NCI-H187 treated with DMSO at 0.1 percent for 48 hours (cell line): ENCODE measurements at regions not wholly inside any gene's neighbourhood (a gene's known extent, or its start where the extent isn't known, plus 50 kb on each side); places are given as distances from the start of the nearest gene placed in this dataset.

Experiments used
- DNase-seq: peaks from one replicate; lab custom pipeline; 2025; lab: John Stamatoyannopoulos, UW

GRCh38 chr7:32177232-32177631 is 107.0 kb upstream of the PDE1C start:
- no peak for DNase-seq

- DNase-seq = no peak
Observed at GRCh38 chr7:32175099-32175498, 104.9 kb upstream of the PDE1C start.

- no peak for DNase-seq
Observed at GRCh38 chr7:32171248-32171647, 101.0 kb upstream of the PDE1C start.

GRCh38 chr7:32170838-32171237 is 100.6 kb upstream of the PDE1C start:
- DNase-seq = no peak

DNA sequence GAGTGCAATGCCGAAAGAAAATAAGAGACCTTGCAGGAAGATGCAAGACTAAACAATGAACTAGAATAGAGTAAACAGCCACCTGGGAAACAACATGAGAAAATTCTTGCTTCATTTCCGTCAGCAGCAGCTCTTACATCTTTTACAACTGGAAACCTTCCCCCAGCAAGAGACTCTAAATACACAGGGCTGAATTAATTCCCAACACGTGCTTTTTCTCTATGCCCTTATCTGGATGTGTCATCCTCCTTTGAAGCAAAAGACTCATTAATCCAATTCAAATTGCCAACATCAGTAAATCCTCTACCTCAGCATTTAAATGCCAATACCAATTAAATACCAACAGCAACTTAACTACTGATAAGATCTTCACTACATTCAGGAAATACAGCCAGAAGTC is 99.0 kb upstream of the PDE1C start:
- no peak for DNase-seq

DNA sequence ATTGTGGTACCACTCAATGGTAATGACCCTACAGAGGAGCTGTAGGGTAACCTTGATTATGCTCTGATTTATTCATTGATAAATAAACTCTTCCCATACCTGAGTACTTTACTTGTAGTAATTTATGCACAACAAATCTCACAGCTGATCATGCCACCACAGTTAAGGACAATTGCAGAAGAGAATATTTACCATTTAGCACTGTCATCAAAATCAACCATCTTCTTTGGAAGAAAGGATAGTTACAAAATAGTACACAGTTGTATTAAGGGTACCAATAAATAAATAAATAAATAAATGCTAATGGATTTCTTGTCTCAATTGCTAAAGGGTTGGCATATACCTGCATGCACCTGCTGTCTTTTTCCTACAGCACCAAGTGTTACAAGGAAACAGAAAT is 97.6 kb upstream of the PDE1C start:
- DNase-seq = no peak

DNA sequence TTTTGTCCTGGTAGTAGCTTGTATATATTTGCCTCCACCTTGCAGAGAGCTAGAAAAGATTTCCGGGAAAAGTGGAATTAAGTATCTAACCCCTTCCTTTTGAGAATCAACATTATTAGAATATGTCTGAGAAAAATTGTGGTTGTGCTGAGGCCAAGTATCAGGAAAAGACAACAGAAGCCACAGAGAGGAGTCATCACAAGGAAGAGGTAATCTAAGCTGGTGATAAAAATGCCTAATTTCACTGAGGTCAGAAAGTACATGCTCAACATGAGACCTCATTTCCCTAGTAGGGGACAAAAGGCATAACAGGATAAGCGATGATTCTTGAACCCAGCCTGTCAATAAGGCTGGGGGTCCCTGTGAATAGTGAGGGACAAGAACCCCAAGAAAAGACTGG is 97.0 kb upstream of the PDE1C start:
- DNase-seq = no peak

DNA sequence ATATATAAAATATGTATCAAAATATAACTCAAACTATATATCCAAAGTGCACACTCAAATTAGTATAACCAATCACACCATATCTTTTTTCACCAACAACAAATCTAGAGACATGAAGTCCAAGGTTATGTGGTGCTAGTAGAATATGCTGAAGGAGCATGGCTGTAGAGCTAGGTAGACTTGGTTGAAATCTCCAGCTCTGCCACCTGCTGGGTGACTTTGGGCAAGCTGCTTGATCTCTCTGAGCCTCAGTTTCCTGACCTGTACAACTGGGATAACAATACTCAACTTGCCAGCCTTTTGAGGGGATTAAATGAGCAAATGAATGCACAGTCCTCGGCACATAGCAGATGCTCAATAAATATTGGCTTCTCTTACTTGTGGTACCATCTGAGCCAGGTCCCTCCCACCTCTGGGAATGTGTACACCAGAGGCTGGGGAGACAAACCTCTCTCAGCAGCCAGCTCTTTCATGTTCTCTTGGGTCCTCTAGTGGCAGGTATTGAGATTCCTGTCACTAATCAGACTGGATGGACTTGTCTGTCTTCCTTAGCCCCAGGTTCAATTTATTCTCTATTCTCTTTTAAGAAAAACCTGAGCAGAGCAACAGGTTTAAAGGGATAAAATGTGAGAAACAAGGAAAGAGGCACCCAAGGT is 94.3 kb upstream of the PDE1C start:
- DNase-seq = no peak

DNA sequence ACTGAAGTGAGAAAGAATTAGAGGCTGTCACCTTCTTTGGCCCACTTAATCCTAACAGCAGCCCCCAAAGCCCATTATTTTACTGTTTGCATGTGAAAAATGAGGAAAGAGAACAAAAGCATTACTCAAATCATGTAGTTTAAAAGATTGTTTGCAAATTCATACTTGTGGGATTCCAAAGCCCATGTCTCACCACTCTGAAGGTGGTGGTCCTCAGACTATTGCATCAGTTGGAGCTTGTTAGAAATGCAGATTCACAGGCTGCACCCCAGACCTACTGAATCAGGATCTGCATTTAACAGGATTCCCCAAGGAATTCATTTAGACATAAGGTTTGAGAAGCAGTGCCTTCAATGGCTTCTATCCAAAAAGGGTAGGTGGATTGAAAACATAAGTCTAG is 93.7 kb upstream of the PDE1C start:
- no peak for DNase-seq

- DNase-seq = no peak
Observed at GRCh38 chr7:32163141-32163806, 93.1 kb upstream of the PDE1C start.

DNA sequence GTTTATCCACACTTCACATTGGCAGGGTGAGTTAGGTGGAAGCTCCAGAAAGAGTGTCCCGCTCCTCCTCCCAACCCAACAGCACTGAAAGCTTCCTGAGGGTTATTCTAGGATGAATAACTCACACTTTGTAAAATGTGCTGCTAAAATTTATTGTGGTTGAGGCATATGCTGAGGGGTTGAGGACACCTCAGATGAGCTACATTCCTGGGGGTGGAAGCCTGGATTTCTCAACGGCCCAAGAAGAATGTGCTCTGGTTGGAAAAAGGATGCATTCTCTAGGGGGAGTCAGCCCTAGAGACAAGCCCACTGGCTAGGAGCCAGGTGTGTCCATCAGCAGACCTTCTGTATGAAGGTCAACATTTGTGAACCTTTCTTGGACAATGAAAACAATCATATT is 91.5 kb upstream of the PDE1C start:
- no peak for DNase-seq

GRCh38 chr7:32158751-32159745 is 88.8 kb upstream of the PDE1C start:
- no peak for DNase-seq

GRCh38 chr7:32158076-32158475 is 87.9 kb upstream of the PDE1C start:
- DNase-seq = no peak

DNA sequence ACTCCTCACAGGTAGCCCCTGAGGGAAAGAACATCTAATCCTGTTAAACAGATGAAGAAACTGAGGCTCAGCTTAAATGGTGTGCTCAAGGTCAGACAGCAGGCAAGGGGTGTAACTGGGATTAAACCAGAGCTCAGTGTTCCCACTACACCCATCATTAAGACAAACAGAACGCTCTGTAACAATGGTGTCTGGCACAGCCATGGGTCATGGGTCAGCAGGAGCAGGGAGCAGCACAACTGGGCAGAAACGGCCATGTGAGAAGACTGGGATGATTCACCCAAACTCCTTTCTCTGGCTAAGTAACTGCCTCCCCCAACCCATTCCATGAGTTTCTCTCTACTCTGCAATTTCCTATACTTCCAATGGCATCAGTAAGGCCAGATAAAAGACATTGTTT is 85.5 kb upstream of the PDE1C start:
- DNase-seq = no peak

GRCh38 chr7:32154797-32155196 is 84.6 kb upstream of the PDE1C start:
- DNase-seq = no peak

GRCh38 chr7:32153006-32153405 is 82.8 kb upstream of the PDE1C start:
- no peak for DNase-seq

- no peak for DNase-seq
Observed at GRCh38 chr7:32152576-32152975, 82.4 kb upstream of the PDE1C start.

DNA sequence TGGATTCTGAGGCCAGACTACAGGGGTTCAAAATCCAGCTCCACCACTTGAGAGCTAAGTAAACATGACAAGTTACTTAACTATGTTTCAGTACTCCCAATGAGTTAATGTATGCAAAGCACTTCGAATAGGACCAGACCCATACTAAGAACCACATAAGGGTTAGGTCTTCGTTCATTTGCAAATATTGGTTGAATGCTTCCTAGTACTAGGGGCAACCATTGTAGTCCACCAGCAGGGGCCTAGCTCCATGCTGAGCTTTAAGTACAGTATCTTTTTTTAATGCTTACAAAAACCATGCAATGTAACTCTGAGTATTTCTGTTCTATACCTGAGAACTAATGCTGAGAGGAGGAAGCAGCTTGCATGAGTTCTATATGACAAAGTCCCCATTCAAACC is 80.4 kb upstream of the PDE1C start:
- no peak for DNase-seq

DNA sequence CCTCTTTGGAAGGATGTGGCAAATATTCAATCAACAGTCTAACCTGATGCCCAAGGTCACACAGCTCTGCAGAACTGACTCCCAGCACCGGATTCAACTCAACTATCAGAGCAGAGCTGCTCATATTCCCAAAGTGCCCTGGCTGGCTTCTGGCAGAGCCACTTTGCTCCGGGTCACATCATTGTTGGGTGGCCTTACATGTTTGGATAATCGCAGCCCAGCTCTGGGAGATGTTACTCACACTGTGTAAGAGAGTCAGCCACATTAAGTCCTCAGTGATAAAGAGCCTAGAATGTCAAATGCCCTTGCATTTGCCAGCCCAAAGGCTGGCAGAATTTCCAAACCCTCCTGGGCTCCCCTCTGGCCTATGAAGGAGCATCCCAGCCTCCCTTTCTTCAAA is 79.8 kb upstream of the PDE1C start:
- DNase-seq = no peak

GRCh38 chr7:32147546-32148268 is 77.5 kb upstream of the PDE1C start:
- no peak for DNase-seq

GRCh38 chr7:32145911-32146310 is 75.7 kb upstream of the PDE1C start:
- DNase-seq = no peak

- DNase-seq = no peak
Observed at GRCh38 chr7:32144676-32145075, 74.5 kb upstream of the PDE1C start.
